Activated CD4-positive, alpha-beta T cell treated with anti-CD3 and anti-CD28 coated beads, Interleukin-2, Interleukin-6, amounts not matched to agents 100 ng/mL and 50 ng/mL, durations not matched to agents 16 hours and 8 hours (primary cell): ENCODE measurements at regions not wholly inside any gene's neighbourhood (a gene's known extent, or its start where the extent isn't known, plus 50 kb on each side); places are given as distances from the start of the nearest gene placed in this dataset.
"Not testable (repeated sequence)": the region's sequence is repeated elsewhere in the genome, so short reads cannot be mapped to it uniquely, and the experiment has no call there.

Experiments
- DNase-seq: peaks from one replicate; pipeline ENCODE4 v3.0.0-alpha.2; 2020

GRCh38 chr2:87075054-87075790, 53.6 kb upstream of the PLGLB1 start:
- DNase-seq = peak; percentile 39

- DNase-seq = peak; percentile 51
Observed at GRCh38 chr2:87075791-87076252, 54.2 kb upstream of the PLGLB1 start.

- DNase-seq = peak; percentile 94
Observed at GRCh38 chr2:87076253-87077123, 54.8 kb upstream of the PLGLB1 start.

GRCh38 chr2:87077124-87077446, 55.4 kb upstream of the PLGLB1 start:
- DNase-seq = not testable (repeated sequence)

GRCh38 chr2:87081727-87082126, 60.1 kb upstream of the PLGLB1 start:
- not testable (repeated sequence) for DNase-seq

GRCh38 chr2:87088079-87088478, 66.4 kb upstream of the PLGLB1 start:
- DNase-seq = not testable (repeated sequence)

- not testable (repeated sequence) for DNase-seq
Observed at GRCh38 chr2:87089401-87089800, 67.8 kb upstream of the PLGLB1 start.

GRCh38 chr2:87093252-87093651, 71.6 kb upstream of the PLGLB1 start:
- DNase-seq = not testable (repeated sequence)

GRCh38 chr2:87093937-87094529, 72.4 kb upstream of the PLGLB1 start:
- DNase-seq = not testable (repeated sequence)

- DNase-seq = not testable (repeated sequence)
Observed at GRCh38 chr2:87095804-87096203, 74.2 kb upstream of the PLGLB1 start.

- DNase-seq = peak; percentile 64
Observed at GRCh38 chr2:87128761-87129553, 107.3 kb upstream of the PLGLB1 start.

- DNase-seq = not testable (repeated sequence)
Observed at GRCh38 chr2:87132577-87132976, 110.9 kb upstream of the PLGLB1 start.

GRCh38 chr2:87151835-87152493, 130.3 kb upstream of the PLGLB1 start:
- not testable (repeated sequence) for DNase-seq

GRCh38 chr2:87174454-87174853, 152.8 kb upstream of the PLGLB1 start:
- DNase-seq = not testable (repeated sequence)

GRCh38 chr2:87183373-87183772, 161.7 kb upstream of the PLGLB1 start:
- not testable (repeated sequence) for DNase-seq

GRCh38 chr2:87184260-87184659, 162.6 kb upstream of the PLGLB1 start:
- not testable (repeated sequence) for DNase-seq

- DNase-seq = not testable (repeated sequence)
Observed at GRCh38 chr2:87189214-87189613, 167.6 kb upstream of the PLGLB1 start.

GRCh38 chr2:87193336-87193735, 171.7 kb upstream of the PLGLB1 start:
- not testable (repeated sequence) for DNase-seq

GRCh38 chr2:87194254-87194999, 172.8 kb upstream of the PLGLB1 start:
- not testable (repeated sequence) for DNase-seq

- DNase-seq = not testable (repeated sequence)
Observed at GRCh38 chr2:87196720-87197388, 175.2 kb upstream of the PLGLB1 start.

GRCh38 chr2:87198422-87198821, 176.8 kb upstream of the PLGLB1 start:
- DNase-seq = not testable (repeated sequence)
